ENCODE measurements at regions not wholly inside any gene's neighbourhood (a gene's known extent, or its start where the extent isn't known, plus 50 kb on each side); places are given as distances from the start of the nearest gene placed in this dataset.

DNA sequence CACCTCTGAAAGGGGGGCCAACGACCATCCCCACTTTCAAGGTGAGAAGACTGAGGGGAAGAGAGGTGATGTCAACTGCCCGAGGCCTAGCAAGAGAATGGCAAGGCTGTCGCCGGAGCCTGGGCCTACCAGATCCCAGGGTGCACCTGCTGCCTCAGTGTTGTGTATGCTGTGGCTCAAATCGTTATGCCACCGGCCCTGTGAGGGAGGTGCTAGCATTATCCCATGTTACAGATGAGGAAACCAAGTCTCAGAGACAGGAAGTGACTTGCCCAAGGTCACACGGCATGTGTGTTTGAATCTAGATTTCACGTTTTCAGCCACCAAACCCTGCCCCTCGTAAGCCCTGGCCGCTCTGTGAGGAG is 152.5 kb downstream of the CEBPB start:
- 92 to 93% methylated on average over 7 to 9 of the region's 10 CpGs for WGBS, 2 experiments (ENCODE audit: insufficient coverage in 2 of 2)
- Histone ChIP-seq H3K4me1 (ENCODE audit: control insufficient read depth, insufficient read depth, low read length, poor library complexity, severe bottlenecking) (peaks cover 13% of the 10 kb centered on the region), H3K9me3 (ENCODE audit: control insufficient read depth, low read length) (no peaks in the 10 kb centered on the region), H3K36me3 (ENCODE audit: control insufficient read depth, insufficient read depth, low read length) (no peaks in the 10 kb centered on the region), H3K4me3 (ENCODE audit: extremely low read depth, insufficient read depth, low read length, poor library complexity, severe bottlenecking) (no peak overlapping the region), H3K27ac (ENCODE audit: low read depth, low read length, severe bottlenecking) (no peak overlapping the region)

DNA sequence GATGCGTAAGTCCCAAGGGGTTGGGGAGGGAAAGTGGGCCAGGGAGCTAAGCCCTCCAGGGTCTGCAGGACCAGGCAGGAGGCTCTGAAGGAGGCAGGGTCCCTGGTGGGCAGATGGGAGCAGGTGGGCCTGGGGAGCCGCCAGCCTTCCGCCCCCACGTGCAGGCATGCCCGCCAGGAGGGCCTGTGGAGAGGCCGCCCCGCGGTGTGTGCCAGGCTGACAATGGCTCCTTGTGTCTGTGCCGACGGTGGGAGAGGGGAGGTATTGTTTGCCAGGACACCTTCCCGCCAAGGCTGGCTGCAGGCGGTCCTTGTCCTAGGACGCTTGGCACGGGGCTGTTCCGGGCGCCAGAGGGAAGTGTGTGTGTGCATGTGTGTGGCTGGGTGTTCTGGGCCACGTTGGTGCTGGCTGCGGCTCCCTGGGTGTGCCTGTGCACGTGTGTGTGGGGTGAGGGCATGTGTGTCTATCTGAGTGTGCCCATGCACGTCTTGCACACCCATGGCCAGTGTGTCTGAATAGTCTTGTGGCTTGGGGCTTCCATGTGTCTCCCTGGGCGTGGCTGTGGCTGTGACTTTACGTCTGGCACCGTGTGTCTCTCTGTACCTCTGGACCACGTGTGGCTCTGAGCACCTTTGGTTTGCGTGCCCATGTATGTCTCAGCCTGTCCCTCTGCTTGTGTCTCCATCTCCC is 153.0 kb downstream of the CEBPB start:
- Histone ChIP-seq H3K9me3 (ENCODE audit: control insufficient read depth, low read length) (no peaks in the 10 kb centered on the region), H3K36me3 (ENCODE audit: control insufficient read depth, insufficient read depth, low read length) (no peaks in the 10 kb centered on the region), H3K4me3 (ENCODE audit: extremely low read depth, insufficient read depth, low read length, poor library complexity, severe bottlenecking) (no peak overlapping the region), H3K4me1 (ENCODE audit: control insufficient read depth, insufficient read depth, low read length, poor library complexity, severe bottlenecking) (peaks cover 15% of the 10 kb centered on the region), H3K27ac (ENCODE audit: low read depth, low read length, severe bottlenecking) (no peak overlapping the region)
- 87 to 96% methylated on average over 15 to 16 of the region's 25 CpGs for WGBS, 2 experiments (ENCODE audit: insufficient coverage in 2 of 2)

- whole genome bisulfite sequencing, 2 experiments (ENCODE audit: insufficient coverage in 2 of 2) = 84 to 93% methylated on average over 9 to 10 of the region's 11 CpGs
- Histone ChIP-seq H3K36me3 (ENCODE audit: control insufficient read depth, insufficient read depth, low read length) (no peaks in the 10 kb centered on the region), H3K4me3 (ENCODE audit: extremely low read depth, insufficient read depth, low read length, poor library complexity, severe bottlenecking) (no peak overlapping the region), H3K9me3 (ENCODE audit: control insufficient read depth, low read length) (no peaks in the 10 kb centered on the region), H3K27ac (ENCODE audit: low read depth, low read length, severe bottlenecking) (no peak overlapping the region), H3K4me1 (ENCODE audit: control insufficient read depth, insufficient read depth, low read length, poor library complexity, severe bottlenecking) (peaks cover 7% of the 10 kb centered on the region)
Observed at GRCh38 chr20:50344232-50345071, 153.8 kb downstream of the CEBPB start.

GRCh38 chr20:50345712-50346373 is 155.2 kb downstream of the CEBPB start:
- H3K4me1 ChIP-seq (ENCODE audit: control insufficient read depth, insufficient read depth, low read length, poor library complexity, severe bottlenecking) = peaks cover 4% of the 10 kb centered on the region
- H3K9me3 ChIP-seq (ENCODE audit: control insufficient read depth, low read length) = no peaks in the 10 kb centered on the region
- 86 to 92% methylated on average over 4 to 6 of the region's 6 CpGs for whole genome bisulfite sequencing, 2 experiments (ENCODE audit: insufficient coverage in 2 of 2)
- H3K27ac ChIP-seq (ENCODE audit: low read depth, low read length, severe bottlenecking) = no peak overlapping the region
- H3K4me3 ChIP-seq (ENCODE audit: extremely low read depth, insufficient read depth, low read length, poor library complexity, severe bottlenecking) = no peak overlapping the region
- H3K36me3 ChIP-seq (ENCODE audit: control insufficient read depth, insufficient read depth, low read length) = no peaks in the 10 kb centered on the region

- WGBS, 2 experiments (ENCODE audit: insufficient coverage in 2 of 2) = 93 to 95% methylated on average over 25 to 26 of the region's 26 CpGs
- peaks cover 4% of the 10 kb centered on the region for H3K4me1 ChIP-seq (ENCODE audit: control insufficient read depth, insufficient read depth, low read length, poor library complexity, severe bottlenecking)
- no peaks in the 10 kb centered on the region for H3K36me3 ChIP-seq (ENCODE audit: control insufficient read depth, insufficient read depth, low read length)
- peak overlapping the region; percentile 10 for H3K27ac ChIP-seq (ENCODE audit: low read depth, low read length, severe bottlenecking)
- H3K9me3 ChIP-seq (ENCODE audit: control insufficient read depth, low read length) = no peaks in the 10 kb centered on the region
- H3K4me3 ChIP-seq (ENCODE audit: extremely low read depth, insufficient read depth, low read length, poor library complexity, severe bottlenecking) = no peak overlapping the region
Observed at GRCh38 chr20:50346374-50347283, 156.0 kb downstream of the CEBPB start.

DNA sequence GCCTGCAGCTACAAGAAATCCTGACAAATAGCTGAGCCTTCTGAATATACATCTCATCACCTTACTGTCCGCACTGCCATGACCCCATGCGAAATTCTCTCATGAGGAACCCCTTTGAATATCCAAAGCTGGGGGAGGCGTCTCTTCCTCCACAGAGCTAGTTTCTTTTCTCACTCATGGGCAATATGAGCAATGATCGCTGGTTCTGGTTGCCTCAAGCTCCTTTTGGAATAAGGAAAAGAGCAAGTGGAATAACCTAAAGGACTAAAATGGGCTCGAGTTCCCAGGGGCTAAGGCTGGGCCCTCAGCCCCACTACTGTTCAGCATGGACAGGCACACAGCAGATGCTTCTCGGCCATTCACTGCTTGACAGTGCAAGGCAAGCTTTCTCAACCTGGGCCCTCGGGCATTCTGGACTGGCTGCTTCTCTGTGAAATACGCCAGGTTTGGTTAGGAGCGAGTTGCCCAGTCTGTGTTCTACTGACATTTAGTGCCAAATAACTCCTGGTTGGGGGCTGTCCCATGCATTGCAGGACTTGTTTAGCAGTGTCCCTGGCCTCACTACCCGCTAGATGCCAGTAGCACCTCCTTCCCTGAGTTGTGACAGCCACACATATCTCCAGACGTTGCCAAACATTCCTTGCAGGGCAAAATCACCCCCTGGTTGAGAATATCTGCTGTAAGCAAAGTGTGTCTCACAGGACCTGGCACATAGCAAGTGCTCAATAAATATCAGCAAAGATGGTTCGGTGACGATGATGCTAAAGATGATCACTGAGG is 156.8 kb downstream of the CEBPB start:
- H3K4me3 ChIP-seq (ENCODE audit: extremely low read depth, insufficient read depth, low read length, poor library complexity, severe bottlenecking) = no peak overlapping the region
- no peaks in the 10 kb centered on the region for H3K9me3 ChIP-seq (ENCODE audit: control insufficient read depth, low read length)
- H3K4me1 ChIP-seq (ENCODE audit: control insufficient read depth, insufficient read depth, low read length, poor library complexity, severe bottlenecking) = peaks cover 4% of the 10 kb centered on the region
- WGBS, 2 experiments (ENCODE audit: insufficient coverage in 2 of 2) = 91 to 92% methylated on average over 11 to 12 of the region's 13 CpGs
- H3K27ac ChIP-seq (ENCODE audit: low read depth, low read length, severe bottlenecking) = no peak overlapping the region
- no peaks in the 10 kb centered on the region for H3K36me3 ChIP-seq (ENCODE audit: control insufficient read depth, insufficient read depth, low read length)

DNA sequence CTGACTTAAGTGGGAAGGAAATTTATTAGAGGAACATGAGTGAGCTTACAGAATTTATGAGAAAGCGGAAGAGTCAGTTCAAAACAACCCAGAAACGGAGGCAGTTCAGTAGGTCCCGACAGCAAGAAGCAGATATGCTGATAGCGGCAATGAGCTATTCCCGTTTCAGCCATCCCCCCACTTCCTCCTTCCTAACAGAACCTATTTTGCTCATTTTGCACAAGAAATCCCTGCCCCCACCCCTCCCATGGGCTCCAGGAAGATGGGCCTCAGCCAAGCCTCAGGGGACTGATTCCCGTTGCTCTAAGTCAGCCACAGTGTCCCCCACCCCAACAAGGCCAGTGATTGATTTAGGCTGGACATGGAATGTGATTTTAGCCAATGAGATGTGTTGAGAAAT is 157.5 kb downstream of the CEBPB start:
- peaks cover 4% of the 10 kb centered on the region for H3K4me1 ChIP-seq (ENCODE audit: control insufficient read depth, insufficient read depth, low read length, poor library complexity, severe bottlenecking)
- H3K36me3 ChIP-seq (ENCODE audit: control insufficient read depth, insufficient read depth, low read length) = no peaks in the 10 kb centered on the region
- no peaks in the 10 kb centered on the region for H3K9me3 ChIP-seq (ENCODE audit: control insufficient read depth, low read length)
- H3K4me3 ChIP-seq (ENCODE audit: extremely low read depth, insufficient read depth, low read length, poor library complexity, severe bottlenecking) = no peak overlapping the region
- peak overlapping the region; percentile 29 for H3K27ac ChIP-seq (ENCODE audit: low read depth, low read length, severe bottlenecking)
- 76 to 91% methylated on average over 4 to 5 of the region's 6 CpGs for WGBS, 2 experiments (ENCODE audit: insufficient coverage in 2 of 2)

DNA sequence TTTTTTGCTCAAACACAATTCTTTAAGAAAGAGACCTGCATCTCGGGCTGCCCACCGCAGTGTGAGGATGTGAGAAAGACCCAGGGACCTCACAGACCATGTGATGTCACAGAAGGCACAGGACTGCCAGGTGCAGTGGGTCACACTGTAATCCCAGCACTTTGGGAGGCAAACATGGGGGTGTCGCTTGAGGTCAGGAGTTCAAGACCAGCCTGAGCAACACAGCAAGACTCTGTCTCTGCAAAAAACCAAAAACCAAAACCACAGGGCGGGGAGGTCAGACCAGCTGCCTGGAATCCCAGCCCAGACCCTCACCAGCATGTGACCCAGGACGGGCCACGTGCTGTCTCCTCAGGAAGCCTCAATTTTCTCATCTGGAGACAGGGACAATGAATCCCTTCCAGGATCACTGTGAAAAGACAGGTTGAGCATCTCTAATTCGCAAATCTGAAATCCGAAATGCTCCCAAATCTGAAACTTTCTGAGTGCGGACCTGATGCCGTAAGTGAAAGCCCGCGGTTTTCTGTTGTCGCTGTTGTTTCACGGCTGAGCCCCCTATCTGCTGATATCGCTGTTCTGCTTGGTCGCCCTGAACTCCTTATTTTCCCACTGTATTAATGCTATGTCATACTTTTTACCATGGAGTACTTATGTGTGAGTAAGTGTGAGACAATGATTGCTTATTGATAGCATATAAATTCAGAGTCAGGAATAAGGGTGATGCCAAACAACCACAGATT is 159.5 kb upstream of the PTPN1 start:
- peaks cover 4% of the 10 kb centered on the region for H3K4me1 ChIP-seq (ENCODE audit: control insufficient read depth, insufficient read depth, low read length, poor library complexity, severe bottlenecking)

GRCh38 chr20:50351541-50351940 is 158.6 kb upstream of the PTPN1 start:
- WGBS, 2 experiments (ENCODE audit: insufficient coverage in 2 of 2) = 89 to 95% methylated on average over 7 to 9 of the region's 11 CpGs
- Histone ChIP-seq H3K27ac (ENCODE audit: low read depth, low read length, severe bottlenecking) (no peak overlapping the region), H3K4me3 (ENCODE audit: extremely low read depth, insufficient read depth, low read length, poor library complexity, severe bottlenecking) (no peak overlapping the region), H3K9me3 (ENCODE audit: control insufficient read depth, low read length) (no peaks in the 10 kb centered on the region), H3K4me1 (ENCODE audit: control insufficient read depth, insufficient read depth, low read length, poor library complexity, severe bottlenecking) (peaks cover 4% of the 10 kb centered on the region), H3K36me3 (ENCODE audit: control insufficient read depth, insufficient read depth, low read length) (no peaks in the 10 kb centered on the region)

More for the DNA sequence above, 159.5 kb upstream of the PTPN1 start:
- no peaks in the 10 kb centered on the region for H3K36me3 ChIP-seq (ENCODE audit: control insufficient read depth, insufficient read depth, low read length)
- no peak overlapping the region for H3K27ac ChIP-seq (ENCODE audit: low read depth, low read length, severe bottlenecking)
- H3K9me3 ChIP-seq (ENCODE audit: control insufficient read depth, low read length) = no peaks in the 10 kb centered on the region
- 89 to 96% methylated on average over 11 to 15 of the region's 16 CpGs for WGBS, 2 experiments (ENCODE audit: insufficient coverage in 2 of 2)
- no peak overlapping the region for H3K4me3 ChIP-seq (ENCODE audit: extremely low read depth, insufficient read depth, low read length, poor library complexity, severe bottlenecking)
